Esophagus muscularis mucosa (tissue), 4 donors: ENCODE measurements at regions not wholly inside any gene's neighbourhood (a gene's known extent, or its start where the extent isn't known, plus 50 kb on each side); places are given as distances from the start of the nearest gene placed in this dataset.

Experiments used
- DNase-seq: peaks from one replicate; pipeline ENCODE4 v3.0.0-alpha.2; 2017; ENCODE audit errors: extremely low spot score
- H3K27ac ChIP-seq, 4 donors: fragments of 200-600 bp; sonication (generic); replicated peaks in 1 of 4; 1 replicate in 3 of 4; 2 replicates in 1 of 4; pipeline ENCODE4 v1.5.1; 2016 to 2019; ENCODE audit warnings: mild to moderate bottlenecking in 1 of 4
- H3K27me3 ChIP-seq, 4 donors: fragments of 200-600 bp; sonication (generic); one replicate each; pipeline versions ENCODE4 v1.5.1 to v1.6.0; 2016 to 2019
- H3K36me3 ChIP-seq, 4 donors: fragments of 200-600 bp; sonication (generic); one replicate each; pipeline ENCODE4 v1.5.1; 2016 to 2019
- H3K4me1 ChIP-seq, 4 donors: fragments of 200-600 bp; sonication (generic); one replicate each; pipeline ENCODE4 v1.5.1; 2016 to 2019
- H3K4me3 ChIP-seq, 4 donors: fragments of 200-600 bp; sonication (generic); 1 replicate in 2 of 4; 2 replicates in 2 of 4; pipeline ENCODE4 v1.5.1; 2016 to 2019; ENCODE audit warnings: mild to moderate bottlenecking in 4 of 4, moderate library complexity in 1 of 4
- H3K9me3 ChIP-seq, 4 donors: fragments of 200-600 bp; sonication (generic); 1 replicate in 3 of 4; 2 replicates in 1 of 4; pipeline ENCODE4 v1.5.1; 2016 to 2019
- EP300 ChIP-seq: sonication (generic); formaldehyde crosslinking; IDR thresholded peaks from one replicate; pipeline ENCODE4 v1.6.1; 2017; ENCODE audit warnings: antibody characterized with exemption
- POLR2A ChIP-seq: fragments of 450-650 bp; IDR thresholded peaks from one replicate; pipeline ENCODE4 v1.6.1; 2017; ENCODE audit warnings: antibody characterized with exemption, moderate library complexity, mild to moderate bottlenecking, low read depth
- POLR2AphosphoS5 ChIP-seq, 2 donors: sonication (generic); formaldehyde crosslinking; IDR thresholded peaks; one replicate each; pipeline ENCODE4 v1.6.1; 2017; ENCODE audit warnings: antibody characterized with exemption in 2 of 2
- WGBS: methylation state at CpG from one replicate; pipeline ENCODE4 v1.1.5; 2018; 5-methylcytosine and 5-hydroxymethylcytosine counted together
- intact Hi-C: fragments of 100-400 bp; cut with DNase I; formaldehyde crosslinking; loops from one replicate; pipeline ENCODE4 v1.15.1; 2023
- TF ChIP-seq, protein P1 (sequence below), 3 experiments: fragments of 200-600 bp in 2 of 3; fragments of 450-650 bp in 1 of 3; sonication (generic) in 2 of 3; IDR thresholded peaks; one replicate each; pipeline ENCODE4 v1.5.1; 2017 to 2019; ENCODE audit warnings: antibody characterized with exemption in 3 of 3, mild to moderate bottlenecking in 2 of 3, moderate library complexity in 1 of 3

DNA sequence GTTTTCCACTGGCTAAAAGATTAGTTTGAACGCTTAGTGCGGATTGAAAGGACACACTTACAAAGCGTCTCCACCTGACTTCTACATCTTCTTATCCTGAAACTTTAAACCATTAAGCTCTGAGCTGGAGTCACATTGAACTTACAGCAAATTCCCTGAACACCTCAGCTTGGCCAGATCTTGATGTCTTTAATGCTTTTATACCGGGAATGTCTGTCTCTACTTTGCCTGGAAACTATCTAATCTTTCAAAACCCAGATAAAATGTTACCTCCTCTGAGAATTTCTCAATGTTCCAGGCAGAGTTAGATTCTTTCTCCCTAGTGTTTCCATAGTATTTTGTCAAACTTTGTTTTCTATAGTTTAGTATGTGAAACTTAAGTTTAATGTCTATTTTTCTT lies 179.9 kb downstream of the DTHD1 start:
- no peak for DNase-seq
- H3K4me3 ChIP-seq = no peak overlapping the region
- H3K27ac ChIP-seq = no peak overlapping the region
- no peaks in the 10 kb centered on the region for H3K9me3 ChIP-seq
- no peaks in the 10 kb centered on the region for H3K4me1 ChIP-seq
- no peaks in the 10 kb centered on the region for H3K27me3 ChIP-seq
- 82% methylated on average over 4 of the region's 4 CpGs for WGBS
- H3K36me3 ChIP-seq = no peaks in the 10 kb centered on the region
- TF ChIP-seq EP300 (no peak), POLR2A (no peak)
- TF ChIP-seq, protein P1, sequence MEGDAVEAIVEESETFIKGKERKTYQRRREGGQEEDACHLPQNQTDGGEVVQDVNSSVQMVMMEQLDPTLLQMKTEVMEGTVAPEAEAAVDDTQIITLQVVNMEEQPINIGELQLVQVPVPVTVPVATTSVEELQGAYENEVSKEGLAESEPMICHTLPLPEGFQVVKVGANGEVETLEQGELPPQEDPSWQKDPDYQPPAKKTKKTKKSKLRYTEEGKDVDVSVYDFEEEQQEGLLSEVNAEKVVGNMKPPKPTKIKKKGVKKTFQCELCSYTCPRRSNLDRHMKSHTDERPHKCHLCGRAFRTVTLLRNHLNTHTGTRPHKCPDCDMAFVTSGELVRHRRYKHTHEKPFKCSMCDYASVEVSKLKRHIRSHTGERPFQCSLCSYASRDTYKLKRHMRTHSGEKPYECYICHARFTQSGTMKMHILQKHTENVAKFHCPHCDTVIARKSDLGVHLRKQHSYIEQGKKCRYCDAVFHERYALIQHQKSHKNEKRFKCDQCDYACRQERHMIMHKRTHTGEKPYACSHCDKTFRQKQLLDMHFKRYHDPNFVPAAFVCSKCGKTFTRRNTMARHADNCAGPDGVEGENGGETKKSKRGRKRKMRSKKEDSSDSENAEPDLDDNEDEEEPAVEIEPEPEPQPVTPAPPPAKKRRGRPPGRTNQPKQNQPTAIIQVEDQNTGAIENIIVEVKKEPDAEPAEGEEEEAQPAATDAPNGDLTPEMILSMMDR (IDR thresholded peaks at IDR 0.05) = no peak
- intact Hi-C loops = no loop called here

DNA sequence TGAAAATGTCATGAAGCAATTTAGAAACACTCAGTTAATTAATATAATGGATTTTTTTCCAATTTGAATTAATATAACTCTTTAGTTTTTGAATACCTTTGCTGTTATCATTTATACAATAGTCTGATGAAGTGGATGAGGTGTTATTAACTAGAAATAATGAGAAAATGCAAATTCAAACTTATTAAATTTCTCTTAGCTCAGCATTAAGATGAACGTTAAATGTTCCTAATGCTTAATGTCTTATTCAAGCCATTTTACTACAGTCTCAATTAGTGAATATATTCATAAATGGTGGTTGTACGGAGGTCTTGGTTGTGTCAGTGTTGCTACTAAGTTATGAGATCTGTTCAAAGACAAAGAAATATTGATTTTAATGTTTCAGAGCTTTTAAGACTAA lies 186.3 kb downstream of the DTHD1 start:
- 46% methylated on average over 2 of the region's 2 CpGs for WGBS
- H3K27ac ChIP-seq = no peak overlapping the region

DNA sequence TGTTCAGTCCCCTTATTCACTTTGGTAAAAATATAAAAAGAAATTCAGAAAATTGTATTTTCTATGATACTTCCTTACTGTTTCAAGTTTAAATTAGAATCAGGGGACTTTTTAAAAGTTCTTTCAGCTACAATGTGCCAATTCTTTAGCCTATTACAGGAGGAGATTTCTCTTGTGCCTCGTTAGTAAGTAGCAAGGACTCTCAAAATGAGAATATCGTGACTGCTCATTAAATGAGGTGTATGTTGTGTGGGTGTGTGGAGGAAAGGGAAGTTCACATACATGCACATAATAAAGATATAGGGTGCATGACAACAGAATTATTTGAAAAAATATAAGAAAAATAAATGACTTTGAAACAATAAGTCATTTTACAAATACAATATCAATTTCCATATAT lies 190.5 kb downstream of the DTHD1 start:
- DNase-seq = no peak
- no peaks in the 10 kb centered on the region for H3K4me1 ChIP-seq
- no peak overlapping the region for H3K27ac ChIP-seq
- H3K4me3 ChIP-seq = no peak overlapping the region
- no peaks in the 10 kb centered on the region for H3K27me3 ChIP-seq
- WGBS = 78% methylated on average over 2 of the region's 2 CpGs
- no peaks in the 10 kb centered on the region for H3K9me3 ChIP-seq
- intact Hi-C loops = no loop called here
- TF ChIP-seq POLR2AphosphoS5 (IDR thresholded peaks at IDR 0.05) (no peak), EP300 (no peak), POLR2A (no peak)
- TF ChIP-seq, protein P1 (IDR thresholded peaks at IDR 0.05) = no peak
- no peaks in the 10 kb centered on the region for H3K36me3 ChIP-seq

More for the DNA sequence above, 186.3 kb downstream of the DTHD1 start:
- intact Hi-C loops = no loop called here
- Histone ChIP-seq H3K36me3 (no peaks in the 10 kb centered on the region), H3K4me1 (no peaks in the 10 kb centered on the region), H3K9me3 (no peaks in the 10 kb centered on the region), H3K4me3 (no peak overlapping the region), H3K27me3 (no peaks in the 10 kb centered on the region)
- TF ChIP-seq EP300 (no peak), POLR2AphosphoS5 (IDR thresholded peaks at IDR 0.05) (no peak), POLR2A (no peak)
- TF ChIP-seq, protein P1 (IDR thresholded peaks at IDR 0.05) = no peak
- DNase-seq = no peak

DNA sequence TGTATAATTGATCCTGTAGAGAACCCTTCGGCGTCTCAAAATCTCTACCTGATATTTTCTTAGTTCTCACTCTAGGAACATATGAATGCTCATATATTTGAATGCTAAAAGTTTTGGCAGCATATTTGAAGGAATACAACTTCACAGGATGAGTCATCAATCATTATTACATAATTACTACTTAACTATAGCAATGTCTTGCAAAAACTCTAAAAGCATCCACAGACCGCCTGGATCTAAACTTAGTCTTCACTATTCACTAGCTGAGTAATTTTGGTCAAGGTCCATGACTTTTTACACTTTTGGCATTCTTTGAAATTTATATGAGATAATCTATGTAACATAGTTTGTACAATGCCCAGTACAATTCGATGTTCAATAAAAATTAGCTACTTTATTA lies 194.7 kb downstream of the DTHD1 start:
- Histone ChIP-seq H3K36me3 (no peaks in the 10 kb centered on the region), H3K27me3 (no peaks in the 10 kb centered on the region), H3K4me1 (no peaks in the 10 kb centered on the region), H3K27ac (no peak overlapping the region), H3K9me3 (no peaks in the 10 kb centered on the region), H3K4me3 (no peak overlapping the region)
- 75% methylated on average over 4 of the region's 4 CpGs for WGBS
- intact Hi-C loops = no loop called here
- TF ChIP-seq POLR2AphosphoS5 (IDR thresholded peaks at IDR 0.05) (no peak), POLR2A (no peak), EP300 (no peak)
- TF ChIP-seq, protein P1 (IDR thresholded peaks at IDR 0.05) = no peak
- DNase-seq = no peak

DNA sequence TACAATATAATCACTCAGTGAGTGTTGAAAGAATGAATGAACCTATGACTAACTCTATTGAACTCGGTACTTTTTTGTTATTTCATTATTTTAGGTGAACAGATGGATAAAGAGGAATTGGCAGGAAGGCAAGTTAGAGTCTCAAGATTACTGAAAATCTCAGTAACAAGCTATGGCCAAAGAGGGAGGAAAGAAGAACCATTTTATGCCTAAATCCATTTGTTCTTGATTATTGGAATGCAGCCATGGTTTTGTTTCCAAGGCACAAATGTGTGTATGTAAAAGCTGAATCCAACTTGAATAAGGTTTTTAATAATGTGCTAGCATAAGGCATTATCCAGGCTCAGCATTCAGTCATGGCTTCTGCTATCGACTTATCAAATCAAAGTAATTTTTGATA lies 196.4 kb downstream of the DTHD1 start:
- no peak for DNase-seq
- Histone ChIP-seq H3K4me1 (no peaks in the 10 kb centered on the region), H3K9me3 (no peaks in the 10 kb centered on the region), H3K27ac (no peak overlapping the region), H3K27me3 (no peaks in the 10 kb centered on the region), H3K4me3 (no peak overlapping the region), H3K36me3 (no peaks in the 10 kb centered on the region)
- intact Hi-C loops = no loop called here
- WGBS = 59% methylated on average over 2 of the region's 2 CpGs
- no peak for TF ChIP-seq POLR2A
- no peak for TF ChIP-seq EP300
- no peak for TF ChIP-seq POLR2AphosphoS5 (IDR thresholded peaks at IDR 0.05)
- TF ChIP-seq, protein P1 (IDR thresholded peaks at IDR 0.05) = no peak
